WI38 (cell line): ENCODE measurements at regions not wholly inside any gene's neighbourhood (a gene's known extent, or its start where the extent isn't known, plus 50 kb on each side); places are given as distances from the start of the nearest gene placed in this dataset.

ENCODE experiments used
- H3K4me3 ChIP-seq: 2 replicates; pipeline ENCODE4 v1.5.1; 2011; ENCODE audit warnings: low read depth, mild to moderate bottlenecking, control low read depth, low read length
- CTCF ChIP-seq: IDR thresholded peaks from 2 replicates; pipeline ENCODE4 v1.5.1; 2012; ENCODE audit warnings: low read depth, mild to moderate bottlenecking, control low read depth, low read length

DNA sequence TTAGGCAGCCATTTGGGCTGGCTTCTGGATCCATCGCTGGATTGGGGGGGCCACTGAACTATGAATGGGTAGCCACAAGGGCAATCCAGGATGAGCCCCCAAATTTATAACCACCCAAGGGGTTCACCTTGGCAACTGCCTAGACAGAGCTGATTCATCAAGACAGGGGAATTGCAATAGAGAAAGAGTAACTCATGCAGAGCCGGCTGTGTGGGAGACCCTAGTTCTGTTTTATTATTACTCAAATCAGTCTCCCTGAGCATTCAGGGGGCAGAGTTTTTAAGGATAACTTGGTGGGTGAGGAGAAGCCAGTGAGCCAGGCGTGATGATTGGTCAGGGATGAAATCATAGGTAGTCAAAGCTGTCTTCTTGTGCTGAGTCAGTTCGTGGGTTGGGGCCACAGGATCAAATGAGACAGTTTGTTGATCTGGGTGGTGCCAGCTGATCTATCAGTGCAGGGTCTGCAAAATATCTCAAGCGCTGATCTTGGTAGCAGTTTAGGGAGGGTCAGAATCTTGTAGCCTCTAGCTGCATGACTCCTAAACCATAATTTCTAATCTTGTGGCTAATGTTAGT, 57.9 kb downstream of the DNAJB9 start:
- no peak for TF ChIP-seq CTCF
- H3K4me3 ChIP-seq = no peak overlapping the region

GRCh38 chr7:108628678-108629077, 59.0 kb downstream of the DNAJB9 start:
- TF ChIP-seq CTCF = no peak
- H3K4me3 ChIP-seq = no peak overlapping the region

- H3K4me3 ChIP-seq = no peak overlapping the region
- no peak for TF ChIP-seq CTCF
Measured at GRCh38 chr7:108629651-108630400, 60.2 kb downstream of the DNAJB9 start.

GRCh38 chr7:108634036-108634435, 64.4 kb downstream of the DNAJB9 start:
- no peak for TF ChIP-seq CTCF
- H3K4me3 ChIP-seq = no peak overlapping the region

DNA sequence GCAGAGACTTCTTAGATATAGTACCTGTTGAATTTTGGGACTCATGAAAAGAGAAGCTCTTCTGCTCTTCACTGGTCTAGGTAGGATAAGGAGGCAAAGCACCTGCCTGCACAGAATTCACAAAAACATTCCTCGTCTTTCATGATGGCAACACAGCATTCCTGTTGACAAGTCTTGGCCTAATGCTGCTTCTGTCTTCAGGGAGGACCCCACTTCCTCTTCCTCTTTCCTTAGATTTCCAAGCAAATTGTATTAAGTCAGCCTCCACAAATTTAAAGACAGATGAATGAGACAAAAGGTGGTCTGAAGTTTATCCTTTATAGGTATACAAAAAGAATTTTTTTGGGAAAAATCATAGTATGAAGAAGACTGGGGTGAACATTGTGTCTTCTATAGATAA, 64.9 kb downstream of the DNAJB9 start:
- no peak for TF ChIP-seq CTCF

GRCh38 chr7:108637049-108637621, 67.5 kb downstream of the DNAJB9 start:
- TF ChIP-seq CTCF = no peak
- H3K4me3 ChIP-seq = no peak overlapping the region

More for the DNA sequence above, 64.9 kb downstream of the DNAJB9 start:
- H3K4me3 ChIP-seq = no peak overlapping the region

DNA sequence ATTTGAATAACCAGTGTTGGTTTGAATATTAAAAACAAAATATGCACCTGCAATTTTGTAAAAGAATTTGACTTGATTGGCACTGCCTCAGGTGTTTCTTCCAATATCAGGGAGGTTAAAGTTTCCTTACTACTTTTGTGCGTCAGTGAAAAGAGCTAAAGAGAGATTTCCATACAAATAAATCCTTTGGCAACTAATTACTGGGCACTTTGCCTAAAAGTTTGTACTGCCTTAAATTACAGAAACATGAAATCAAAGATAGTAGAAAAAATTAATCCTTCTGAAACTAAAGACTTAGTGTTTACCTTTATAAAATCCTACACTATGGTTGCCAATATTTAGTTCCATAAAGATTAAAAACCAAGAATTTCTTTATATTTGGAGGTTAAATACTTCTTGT, 72.5 kb downstream of the DNAJB9 start:
- no peak for TF ChIP-seq CTCF

More for the DNA sequence above, 72.5 kb downstream of the DNAJB9 start:
- H3K4me3 ChIP-seq = no peak overlapping the region
